ENCODE measurements at regions not wholly inside any gene's neighbourhood (a gene's known extent, or its start where the extent isn't known, plus 50 kb on each side); places are given as distances from the start of the nearest gene placed in this dataset.

DNA sequence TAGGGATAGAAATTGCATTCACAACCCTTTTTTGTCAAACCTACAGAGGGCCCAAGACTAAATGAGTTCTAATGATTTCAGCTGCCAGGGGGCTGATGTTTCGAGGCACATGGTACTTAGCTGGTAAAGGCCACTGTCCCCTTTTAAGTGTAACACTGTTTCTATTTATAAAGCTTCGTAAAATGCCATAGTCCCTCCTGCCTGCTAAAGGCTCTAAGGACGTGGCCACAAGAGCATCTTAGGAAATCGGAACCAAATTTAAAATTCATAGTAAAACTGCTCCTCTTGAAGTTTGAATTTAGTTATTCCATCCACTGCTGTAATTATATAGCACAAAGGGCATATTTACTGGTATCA is 170.3 kb upstream of the WWC1 start:
- H3K27me3 ChIP-seq (ENCODE audit: control insufficient read depth in 2 of 2, insufficient read depth in 2 of 2, low read length in 2 of 2), result no peaks in the 10 kb centered on the region
- no peak overlapping the region for H3K4me3 ChIP-seq (replicated peaks in 1 of 3; ENCODE audit: insufficient read depth in 1 of 3, low read depth in 1 of 3, low read length in 3 of 3)
- H3K9me1 ChIP-seq (replicated peaks; ENCODE audit: control insufficient read depth, extremely low read depth, insufficient read depth, low read length), result no peaks in the 10 kb centered on the region
- no peak overlapping the region for H3K27ac ChIP-seq (ENCODE audit: insufficient read depth, low read depth, low read length)
- H3K36me3 ChIP-seq (ENCODE audit: control insufficient read depth in 2 of 2, extremely low read depth in 1 of 2, insufficient read depth in 2 of 2, low read length in 2 of 2), result no peaks in the 10 kb centered on the region
- no TSS peak for BruUV-seq (replicated peaks)
- no peak for DNase-seq (ENCODE audit: low read depth, low spot score)
- TF ChIP-seq FOS (IDR thresholded peaks at IDR 0.05; ENCODE audit: borderline replicate concordance, insufficient read depth, low read length), result no peak
- no peak for TF ChIP-seq MAX (IDR thresholded peaks at IDR 0.05; ENCODE audit: insufficient read depth, insufficient read length)
- no peak for TF ChIP-seq GATA2 (IDR thresholded peaks at IDR 0.05; ENCODE audit: insufficient read depth, insufficient read length, low read depth, low read length)
- no peak for TF ChIP-seq POLR2A (IDR thresholded peaks at IDR 0.05; ENCODE audit: low read depth, low read length)
- TF ChIP-seq POLR2AphosphoS5 (IDR thresholded peaks at IDR 0.05; ENCODE audit: insufficient read depth, low read depth, low read length), result no peak
- TF ChIP-seq, protein P1, sequence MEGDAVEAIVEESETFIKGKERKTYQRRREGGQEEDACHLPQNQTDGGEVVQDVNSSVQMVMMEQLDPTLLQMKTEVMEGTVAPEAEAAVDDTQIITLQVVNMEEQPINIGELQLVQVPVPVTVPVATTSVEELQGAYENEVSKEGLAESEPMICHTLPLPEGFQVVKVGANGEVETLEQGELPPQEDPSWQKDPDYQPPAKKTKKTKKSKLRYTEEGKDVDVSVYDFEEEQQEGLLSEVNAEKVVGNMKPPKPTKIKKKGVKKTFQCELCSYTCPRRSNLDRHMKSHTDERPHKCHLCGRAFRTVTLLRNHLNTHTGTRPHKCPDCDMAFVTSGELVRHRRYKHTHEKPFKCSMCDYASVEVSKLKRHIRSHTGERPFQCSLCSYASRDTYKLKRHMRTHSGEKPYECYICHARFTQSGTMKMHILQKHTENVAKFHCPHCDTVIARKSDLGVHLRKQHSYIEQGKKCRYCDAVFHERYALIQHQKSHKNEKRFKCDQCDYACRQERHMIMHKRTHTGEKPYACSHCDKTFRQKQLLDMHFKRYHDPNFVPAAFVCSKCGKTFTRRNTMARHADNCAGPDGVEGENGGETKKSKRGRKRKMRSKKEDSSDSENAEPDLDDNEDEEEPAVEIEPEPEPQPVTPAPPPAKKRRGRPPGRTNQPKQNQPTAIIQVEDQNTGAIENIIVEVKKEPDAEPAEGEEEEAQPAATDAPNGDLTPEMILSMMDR (IDR thresholded peaks at IDR 0.05; ENCODE audit: extremely low read depth in 1 of 2, insufficient read depth in 1 of 2, low read depth in 1 of 2, low read length in 2 of 2), result no peak
- TF ChIP-seq JUN (IDR thresholded peaks at IDR 0.05; ENCODE audit: borderline replicate concordance, insufficient read depth, insufficient read length, low read depth), result no peak
- TF ChIP-seq MYC (IDR thresholded peaks at IDR 0.05; ENCODE audit: low read depth, low read length), result no peak
- TF ChIP-seq EZH2 (IDR thresholded peaks at IDR 0.05; ENCODE audit: borderline replicate concordance, low read depth, low read length, severe bottlenecking), result no peak
- no peaks in the 10 kb centered on the region for H3K4me1 ChIP-seq (ENCODE audit: control insufficient read depth, extremely low read depth, insufficient read depth, low read length)
- ChIA-PET CTCF (no interaction called here), POLR2A (no interaction called here)
- no peak for FAIRE-seq
- H4K20me1 ChIP-seq (replicated peaks; ENCODE audit: control insufficient read depth, extremely low read depth, insufficient read depth, low read length), result no peaks in the 10 kb centered on the region
- dilution Hi-C loops (cut with MboI; ENCODE audit: extremely low pct_ligation_motif_present, low sequenced_read_pairs) (no loop called here), intact Hi-C loops (cut with micrococcal nuclease) (no loop called here)
- no peaks in the 10 kb centered on the region for H3K9me3 ChIP-seq (replicated peaks; ENCODE audit: control insufficient read depth, insufficient read depth, low read length)
- no peak overlapping the region for H2AFZ ChIP-seq (ENCODE audit: low read depth, low read length)
- H3K4me2 ChIP-seq (ENCODE audit: insufficient read depth, low read length), result no peak overlapping the region
- H3K9ac ChIP-seq (replicated peaks; ENCODE audit: extremely low read depth, insufficient read depth, low read length), result no peak overlapping the region
- H3K79me2 ChIP-seq (ENCODE audit: control insufficient read depth, insufficient read depth, low read length), result no peaks in the 10 kb centered on the region

Measured in endothelial cell of umbilical vein (primary cell).